Activated CD8-positive, alpha-beta memory T cell treated with anti-CD3 and anti-CD28 coated beads for 48 hours (primary cell): ENCODE measurements at regions not wholly inside any gene's neighbourhood (a gene's known extent, or its start where the extent isn't known, plus 50 kb on each side); places are given as distances from the start of the nearest gene placed in this dataset.

ENCODE experiments used
- DNase-seq, 3 experiments: peaks; one replicate each; pipeline ENCODE4 v3.0.0-alpha.2; 2020; ENCODE audit warnings: low read depth in 2 of 3, low spot score in 2 of 3

GRCh38 chr6:91500689-91501303 lies 913.9 kb upstream of the MAP3K7 start:
- DNase-seq: no peak

- no peak for DNase-seq
Observed at GRCh38 chr6:91498576-91498975, 911.7 kb upstream of the MAP3K7 start.

DNA sequence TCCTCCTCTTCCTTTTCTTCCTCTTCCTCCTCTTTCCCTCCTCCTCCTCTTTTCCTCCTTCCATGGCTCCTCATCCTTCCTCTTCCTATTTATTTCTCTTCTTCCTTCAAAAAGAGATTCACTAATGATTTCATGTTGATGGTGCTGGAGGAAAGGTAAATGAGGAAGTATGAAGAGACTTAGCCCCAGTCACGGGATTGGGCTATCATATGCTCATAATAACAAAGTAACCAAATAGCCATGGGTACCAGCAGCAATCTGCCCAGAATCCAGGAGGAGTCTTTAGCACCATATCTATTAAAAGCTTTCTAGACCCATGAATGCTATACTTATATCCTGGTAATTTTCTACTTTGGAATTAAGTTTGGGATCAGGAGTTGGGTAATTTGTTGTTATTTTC lies 910.9 kb upstream of the MAP3K7 start:
- DNase-seq: no peak

DNA sequence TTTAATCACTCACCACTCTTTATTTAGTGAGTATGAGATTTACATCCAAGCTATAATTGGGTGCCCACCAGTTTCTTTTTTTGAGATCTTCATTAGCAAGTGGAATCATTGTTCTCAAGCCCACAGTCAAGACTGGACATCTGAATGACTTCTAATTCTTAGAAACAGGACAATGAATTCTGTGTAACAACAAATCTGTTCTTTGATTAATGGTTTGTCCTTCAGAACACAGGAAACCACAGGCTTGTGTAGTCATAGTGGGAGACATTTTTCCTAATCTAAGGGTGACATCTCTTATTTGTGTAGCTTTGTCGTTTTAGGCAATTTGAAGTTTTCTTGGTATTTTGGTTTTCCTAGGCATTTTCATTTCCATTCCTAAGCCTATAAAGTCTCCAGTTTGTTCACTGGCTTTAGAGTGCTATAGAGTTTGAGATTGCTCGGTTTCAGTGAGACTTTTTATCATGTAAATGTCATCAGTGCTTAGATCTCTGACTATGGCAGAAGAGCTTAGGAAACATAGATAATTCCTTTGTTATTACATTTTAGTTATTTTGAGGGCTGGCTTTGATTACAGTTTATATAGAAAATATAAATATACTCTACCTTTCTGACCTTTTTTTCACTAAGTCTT lies 903.9 kb upstream of the MAP3K7 start:
- DNase-seq: no peak

DNA sequence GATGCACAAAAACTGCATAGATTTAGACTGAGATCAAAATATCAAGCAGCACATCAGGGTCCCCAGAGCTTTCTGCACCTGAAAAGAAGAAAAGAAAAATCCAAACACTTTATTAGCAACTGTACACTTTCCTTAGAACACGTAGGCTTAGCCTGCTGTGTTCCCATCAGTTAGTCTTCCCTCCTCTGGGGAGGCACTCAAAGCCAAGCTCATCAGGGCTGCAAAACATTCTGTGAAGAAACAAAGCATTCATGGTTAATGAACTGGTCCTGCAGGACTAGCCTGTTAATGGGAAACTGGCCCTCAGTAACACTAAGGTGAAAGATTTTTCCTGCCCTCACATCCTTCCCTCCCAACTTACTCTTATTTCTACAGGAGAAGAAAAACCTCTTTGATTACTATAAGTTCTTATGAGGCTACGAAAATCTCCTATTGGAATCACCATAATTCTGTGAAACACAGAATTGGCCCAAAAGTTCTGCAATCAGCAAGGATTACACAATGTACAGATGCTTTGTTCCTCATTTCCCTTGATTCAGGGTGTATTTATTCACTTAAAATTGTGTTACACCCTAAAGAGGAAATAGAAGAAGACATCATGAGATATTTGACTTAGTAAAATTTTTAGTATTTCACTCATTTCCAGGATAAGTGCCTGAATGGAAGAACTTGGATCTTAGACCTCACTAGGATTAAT lies 901.0 kb upstream of the MAP3K7 start:
- no peak for DNase-seq

DNA sequence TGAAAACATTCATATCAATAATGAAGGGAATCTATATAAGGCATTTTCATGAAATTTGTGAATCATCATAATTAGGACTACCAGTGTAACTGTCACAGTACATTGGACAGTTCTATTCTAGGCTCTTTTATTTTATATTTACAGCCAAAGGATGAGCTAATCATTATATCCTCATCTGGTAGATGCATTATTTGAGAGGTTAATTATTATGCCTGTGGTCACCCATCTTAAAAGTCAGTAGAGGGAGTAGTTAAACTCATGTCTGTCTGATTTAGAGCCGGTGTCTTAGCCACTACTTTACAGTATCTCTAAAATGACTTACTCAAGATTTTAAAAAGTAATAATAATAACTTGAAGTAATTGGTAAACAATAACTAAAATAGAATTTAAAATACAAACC lies 899.3 kb upstream of the MAP3K7 start:
- no peak for DNase-seq

DNA sequence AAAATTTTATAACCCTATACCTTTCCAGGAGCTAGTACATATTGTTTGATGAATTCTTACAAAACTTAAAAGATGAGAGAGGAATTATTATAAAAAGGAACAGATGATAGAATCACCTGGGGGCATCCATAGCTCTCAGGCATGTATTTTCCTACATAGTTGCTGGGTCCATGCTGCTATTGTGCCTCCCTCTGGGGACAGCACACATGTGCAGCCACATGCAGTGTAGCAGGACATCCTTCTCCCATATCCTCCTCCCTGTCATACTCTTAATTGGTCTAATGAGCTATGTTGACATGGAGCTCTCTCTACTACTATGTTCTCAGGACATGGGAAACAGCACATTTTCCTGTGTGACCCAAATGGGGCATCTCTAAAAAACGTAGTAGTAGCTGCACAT lies 898.2 kb upstream of the MAP3K7 start:
- DNase-seq: no peak

- DNase-seq: no peak
Observed at GRCh38 chr6:91483415-91484105, 896.7 kb upstream of the MAP3K7 start.

DNA sequence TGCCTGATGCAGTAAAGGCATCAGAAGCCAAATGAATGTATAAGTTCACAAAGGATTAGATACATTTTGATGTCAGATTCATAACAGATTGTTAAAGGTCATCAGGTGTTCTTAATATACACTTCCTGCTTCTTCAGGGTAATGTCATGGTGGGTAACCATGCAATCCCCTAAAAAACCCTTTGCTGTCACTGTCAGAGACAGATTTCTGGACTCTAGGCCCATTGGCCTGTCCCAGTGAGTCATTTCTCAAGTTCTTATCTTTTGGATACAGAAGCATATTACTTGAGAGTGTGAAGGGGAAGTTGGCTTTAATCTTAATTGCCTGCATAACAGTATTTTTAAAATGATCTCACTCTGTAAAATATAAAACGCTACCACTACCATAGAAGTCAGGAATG lies 895.6 kb upstream of the MAP3K7 start:
- DNase-seq: no peak

GRCh38 chr6:91480402-91480801 lies 893.5 kb upstream of the MAP3K7 start:
- no peak for DNase-seq

GRCh38 chr6:91477688-91478087 lies 890.8 kb upstream of the MAP3K7 start:
- no peak for DNase-seq

DNA sequence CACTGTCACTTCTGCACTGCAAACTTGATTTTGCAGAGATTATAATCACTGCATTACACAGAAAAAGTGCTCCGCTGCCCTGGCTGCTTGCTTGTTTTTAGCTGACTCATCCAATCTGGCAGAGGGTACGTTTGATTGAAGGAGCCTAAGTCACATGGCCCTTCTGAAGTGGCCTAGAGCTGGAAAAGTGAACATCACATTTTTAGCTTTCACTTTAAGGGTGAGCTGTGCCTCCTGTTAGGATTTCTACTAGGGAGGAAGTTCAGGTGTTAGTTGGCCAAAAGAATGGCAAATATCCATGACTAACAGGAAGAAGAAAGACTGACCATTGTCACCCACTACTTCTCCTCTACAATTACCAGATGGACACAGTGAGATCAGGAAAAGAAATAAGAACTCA lies 889.1 kb upstream of the MAP3K7 start:
- DNase-seq: no peak

DNA sequence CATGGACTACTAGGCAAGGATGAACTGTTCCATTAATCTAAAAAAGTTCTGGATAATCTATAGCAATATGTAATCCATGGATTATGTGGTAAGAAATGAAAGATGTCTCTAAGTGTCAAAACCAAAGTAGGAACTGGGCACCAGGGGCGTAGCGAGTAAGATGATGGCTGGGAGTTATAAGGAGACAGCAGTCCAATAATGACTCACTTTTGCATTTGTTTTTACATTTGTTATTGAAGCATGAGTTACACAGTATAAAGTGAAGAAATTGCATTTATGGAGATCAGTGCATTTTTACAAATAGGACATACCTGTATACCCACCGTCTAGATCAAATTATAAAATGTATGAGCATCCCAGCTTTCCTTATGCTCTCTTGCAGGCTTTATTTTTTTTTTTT lies 878.5 kb upstream of the MAP3K7 start:
- no peak for DNase-seq

DNA sequence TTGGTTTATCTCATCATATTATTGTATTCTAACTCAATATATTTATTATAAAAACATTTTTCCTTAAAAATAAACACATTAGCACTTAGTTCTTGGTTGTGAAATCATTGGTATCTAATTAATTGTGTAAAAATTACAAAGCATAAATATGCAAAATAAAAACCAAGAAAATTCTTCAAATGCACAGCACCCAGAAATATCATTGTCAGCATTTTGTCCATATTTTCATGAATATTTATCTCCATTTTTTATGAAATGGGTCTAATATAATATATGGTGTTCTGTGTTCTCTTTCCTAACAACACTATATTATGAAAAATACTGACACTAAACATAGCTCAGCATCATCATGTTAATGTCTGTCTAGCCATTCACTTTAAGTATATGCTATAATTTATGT lies 877.8 kb upstream of the MAP3K7 start:
- DNase-seq: no peak

GRCh38 chr6:91464201-91464600 lies 877.3 kb upstream of the MAP3K7 start:
- DNase-seq: no peak

- no peak for DNase-seq
Observed at GRCh38 chr6:91462241-91462640, 875.4 kb upstream of the MAP3K7 start.

DNA sequence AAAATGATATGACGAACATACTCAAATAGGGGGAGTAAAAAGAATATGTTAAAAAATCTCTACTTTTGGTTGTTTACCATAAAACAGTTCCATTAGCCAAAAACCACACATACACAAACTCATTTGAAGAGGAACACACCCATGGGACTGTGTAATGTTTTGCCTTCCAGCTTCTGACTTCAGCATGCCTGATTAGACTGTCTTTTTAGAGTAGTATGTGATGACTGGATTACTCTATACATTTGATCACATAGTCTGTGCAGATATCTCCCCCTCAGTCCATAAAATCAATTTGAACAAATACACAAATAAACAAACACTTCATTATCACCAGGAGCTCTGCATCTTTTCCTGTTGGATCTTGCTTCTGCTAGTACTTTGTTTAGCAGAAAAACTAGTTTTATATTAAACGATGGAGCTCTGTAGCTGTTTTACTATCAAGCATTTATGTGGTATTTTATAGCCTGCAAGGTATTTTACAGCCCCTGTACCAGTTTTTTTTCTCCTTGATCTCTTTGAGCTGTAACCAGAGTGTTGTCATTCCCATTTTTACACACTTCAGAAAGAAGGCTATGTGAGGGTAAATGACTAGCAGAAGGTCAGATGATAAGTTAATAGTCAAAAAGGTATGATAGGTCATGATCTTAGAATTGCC lies 866.5 kb upstream of the MAP3K7 start:
- no peak for DNase-seq

GRCh38 chr6:91449539-91449938 lies 862.7 kb upstream of the MAP3K7 start:
- DNase-seq: no peak

DNA sequence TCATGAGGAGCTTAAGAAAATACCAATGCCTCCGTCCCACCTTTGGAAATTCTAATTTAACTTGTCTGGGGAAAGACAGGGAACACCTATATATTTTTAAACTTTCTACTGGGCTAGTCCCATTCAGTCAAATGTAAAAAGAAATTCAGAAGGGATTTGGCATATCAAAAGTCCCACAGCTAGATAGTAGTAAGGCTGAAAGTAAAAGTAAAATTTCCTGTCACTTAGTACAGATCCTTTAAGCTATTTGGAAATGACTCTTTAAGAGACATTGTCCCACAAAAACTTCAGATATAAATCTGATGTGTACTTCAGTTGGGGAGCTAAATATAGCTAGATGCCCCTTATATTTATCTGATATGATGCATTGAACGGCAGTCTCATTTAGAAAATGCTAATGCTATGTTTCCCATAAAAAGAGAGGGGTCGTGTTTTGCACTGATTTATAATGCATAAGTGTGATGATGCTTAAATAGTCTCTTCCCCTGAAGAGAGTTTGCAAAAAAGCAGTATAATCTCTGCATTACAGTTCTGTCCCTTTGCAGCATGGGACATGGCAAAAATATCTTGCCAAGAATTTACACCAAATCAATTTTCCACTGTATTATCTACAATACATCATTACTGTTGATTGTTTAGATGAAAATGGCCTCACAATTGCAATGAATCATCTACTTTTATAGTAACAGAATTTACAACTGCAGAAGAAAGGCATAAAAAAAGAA lies 860.8 kb upstream of the MAP3K7 start:
- no peak for DNase-seq

- no peak for DNase-seq
Observed at GRCh38 chr6:91447081-91447480, 860.2 kb upstream of the MAP3K7 start.

GRCh38 chr6:91443405-91443804 lies 856.5 kb upstream of the MAP3K7 start:
- DNase-seq: no peak
